GM19240 (cell line): ENCODE measurements at regions not wholly inside any gene's neighbourhood (a gene's known extent, or its start where the extent isn't known, plus 50 kb on each side); places are given as distances from the start of the nearest gene placed in this dataset.
"Not testable (repeated sequence)": the region's sequence is repeated elsewhere in the genome, so short reads cannot be mapped to it uniquely, and the experiment has no call there.

ENCODE experiments used
- DNase-seq: peaks from one replicate; pipeline ENCODE4 v3.0.0; 2011; ENCODE audit warnings: low spot score; ENCODE audit not compliant: insufficient read length

GRCh38 chr15:44849701-44850403, 106.6 kb upstream of the TERB2 start:
- not testable (repeated sequence) for DNase-seq

- not testable (repeated sequence) for DNase-seq
Observed at GRCh38 chr15:44853304-44853950, 103.1 kb upstream of the TERB2 start.

DNA sequence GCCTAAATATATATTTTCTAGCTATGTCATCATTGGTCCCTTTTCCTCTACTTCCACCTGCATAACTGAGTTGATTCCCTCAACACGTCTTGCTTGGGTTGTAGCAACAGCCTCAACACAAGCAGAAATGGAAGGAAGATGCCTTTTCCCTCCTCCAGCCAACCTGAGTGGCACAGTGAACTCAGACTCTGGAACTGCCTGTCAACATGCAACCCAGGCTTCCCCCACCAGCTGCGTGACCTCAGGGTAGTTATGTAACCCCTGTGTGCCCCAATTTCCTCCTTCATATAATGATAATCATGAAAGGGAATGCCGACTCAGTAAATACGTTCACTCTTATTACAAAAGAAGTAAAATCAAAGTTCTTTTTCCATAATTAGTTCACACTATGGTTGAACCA, 101.8 kb upstream of the TERB2 start:
- not testable (repeated sequence) for DNase-seq

DNA sequence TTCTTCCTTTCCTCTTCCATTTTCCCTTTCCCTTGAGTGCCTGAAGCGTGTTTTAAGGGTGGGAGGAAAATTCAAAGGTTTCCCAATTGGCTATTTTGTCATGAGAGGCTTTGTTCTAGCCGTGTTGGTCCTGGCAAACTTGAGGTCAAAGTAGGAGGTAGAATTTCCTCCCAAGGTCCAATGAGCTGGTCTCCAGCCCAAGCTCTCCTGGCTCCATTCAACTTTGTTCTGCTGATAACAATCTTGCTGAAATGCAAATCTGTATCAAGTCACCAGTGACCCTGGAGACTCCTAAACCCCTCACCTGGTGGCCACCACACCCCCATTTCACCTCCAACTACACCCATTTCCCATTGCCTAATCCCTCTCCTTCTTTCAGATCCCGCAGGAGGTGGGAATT, 100.2 kb upstream of the TERB2 start:
- DNase-seq, result not testable (repeated sequence)

GRCh38 chr15:44857164-44857710, 99.2 kb upstream of the TERB2 start:
- not testable (repeated sequence) for DNase-seq

GRCh38 chr15:44859088-44859487, 97.4 kb upstream of the TERB2 start:
- not testable (repeated sequence) for DNase-seq

- DNase-seq, result not testable (repeated sequence)
Observed at GRCh38 chr15:44860168-44860567, 96.3 kb upstream of the TERB2 start.

DNA sequence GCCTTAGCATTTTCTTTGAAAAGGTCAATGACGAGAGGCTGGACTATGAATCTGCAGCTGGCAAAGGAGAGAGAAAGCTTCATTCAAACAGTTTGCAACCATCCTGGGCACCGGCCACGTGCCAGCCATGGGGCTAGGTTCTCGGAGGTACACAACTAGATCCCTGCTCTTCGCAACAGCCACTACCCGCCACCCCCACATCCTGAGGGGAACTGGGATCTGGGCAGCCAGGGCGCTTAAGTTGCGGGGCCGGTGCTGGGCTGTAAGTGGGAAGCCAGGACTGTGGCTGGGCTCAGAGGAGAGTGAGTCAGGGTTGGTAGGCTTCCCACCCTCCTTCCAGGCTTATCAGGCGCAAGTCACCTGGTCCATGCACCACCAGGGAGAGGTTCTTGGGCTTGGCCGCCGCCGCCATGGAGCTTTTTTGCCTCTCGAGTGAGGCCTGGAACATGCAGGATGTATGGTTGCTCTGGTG, 95.0 kb upstream of the TERB2 start:
- DNase-seq, result no peak

- no peak for DNase-seq
Observed at GRCh38 chr15:44861917-44862316, 94.6 kb upstream of the TERB2 start.

DNA sequence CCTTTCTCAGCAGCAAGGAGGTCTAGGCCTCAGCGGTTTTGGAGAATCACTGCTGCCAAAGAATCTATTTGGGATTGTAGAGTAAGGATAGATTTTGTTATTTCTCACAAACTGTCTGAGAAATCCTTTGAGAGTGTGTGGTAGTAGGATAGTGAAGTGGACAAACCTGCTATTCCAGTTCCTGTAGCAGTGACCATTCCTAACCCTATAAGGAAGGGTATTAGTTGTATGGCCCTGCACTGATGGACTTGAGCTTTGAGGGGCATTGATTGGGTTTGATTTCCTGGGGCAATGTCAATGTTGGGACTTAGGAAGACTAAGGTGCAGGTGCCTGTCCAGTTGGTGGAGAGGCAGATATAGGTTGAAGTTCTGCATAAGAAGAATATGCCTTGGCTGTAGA, 93.6 kb upstream of the TERB2 start:
- not testable (repeated sequence) for DNase-seq

DNA sequence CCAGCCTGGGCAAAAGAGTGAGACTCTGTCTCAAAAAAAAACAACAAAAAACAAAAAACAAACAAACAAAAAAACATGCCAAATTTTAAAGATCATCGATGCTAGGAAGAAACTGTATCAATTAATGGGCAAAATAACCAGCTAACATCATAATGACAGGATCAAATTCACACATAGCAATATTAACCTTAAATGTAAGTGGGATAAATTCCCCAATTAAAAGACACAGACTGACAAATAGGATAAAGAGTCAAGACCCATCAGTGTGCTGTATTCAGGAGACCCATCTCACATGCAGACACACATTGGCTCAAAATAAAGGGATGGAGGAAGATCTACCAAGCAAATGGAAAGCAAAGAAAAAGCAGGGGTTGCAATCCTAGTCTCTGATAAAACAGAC, 88.4 kb upstream of the TERB2 start:
- not testable (repeated sequence) for DNase-seq

GRCh38 chr15:44870125-44870524, 86.4 kb upstream of the TERB2 start:
- DNase-seq, result not testable (repeated sequence)

DNA sequence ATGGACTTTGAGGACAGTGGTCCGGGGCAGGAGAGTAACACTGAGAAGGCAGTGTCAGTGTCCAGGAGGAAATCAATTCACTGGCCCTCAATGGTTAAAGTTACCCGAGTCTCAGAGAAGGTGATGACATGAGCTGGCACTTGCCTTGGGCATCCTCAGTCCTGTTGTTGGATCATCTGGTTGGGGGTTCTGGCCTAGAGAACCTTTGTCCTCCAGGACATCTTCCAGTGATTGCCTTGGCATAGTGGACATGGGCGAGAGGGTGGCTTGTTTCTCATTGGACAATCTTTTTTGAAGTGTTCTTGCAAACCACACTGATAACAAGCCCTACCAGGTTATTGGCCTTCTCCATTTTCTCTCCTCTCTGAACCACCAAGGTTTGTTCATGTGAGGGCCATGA, 83.4 kb upstream of the TERB2 start:
- DNase-seq, result no peak

GRCh38 chr15:44879066-44879465, 77.4 kb upstream of the TERB2 start:
- no peak for DNase-seq

DNA sequence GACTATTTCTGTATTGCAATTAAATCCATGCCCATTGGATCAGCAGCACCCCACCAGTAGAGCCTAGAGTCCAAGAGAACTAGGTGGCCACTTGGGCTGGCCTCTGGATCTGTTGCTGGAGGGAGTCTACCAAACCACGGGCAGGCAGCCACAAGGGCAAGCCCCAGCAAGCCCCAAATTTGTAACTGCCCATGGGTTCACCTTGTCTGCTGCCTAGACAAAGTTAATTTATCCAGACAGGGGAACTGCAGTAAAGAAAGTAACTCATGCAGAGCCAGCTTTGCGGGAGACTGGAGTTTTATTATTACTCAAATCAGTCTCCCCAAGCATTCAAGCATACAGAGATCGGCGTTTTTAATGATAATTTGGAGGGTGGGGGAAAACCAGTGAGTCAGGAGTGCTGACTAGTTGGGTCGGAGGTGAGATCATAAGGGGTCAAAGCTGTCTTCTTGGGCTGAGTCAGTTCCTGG, 74.0 kb upstream of the TERB2 start:
- peak; percentile 2 for DNase-seq

DNA sequence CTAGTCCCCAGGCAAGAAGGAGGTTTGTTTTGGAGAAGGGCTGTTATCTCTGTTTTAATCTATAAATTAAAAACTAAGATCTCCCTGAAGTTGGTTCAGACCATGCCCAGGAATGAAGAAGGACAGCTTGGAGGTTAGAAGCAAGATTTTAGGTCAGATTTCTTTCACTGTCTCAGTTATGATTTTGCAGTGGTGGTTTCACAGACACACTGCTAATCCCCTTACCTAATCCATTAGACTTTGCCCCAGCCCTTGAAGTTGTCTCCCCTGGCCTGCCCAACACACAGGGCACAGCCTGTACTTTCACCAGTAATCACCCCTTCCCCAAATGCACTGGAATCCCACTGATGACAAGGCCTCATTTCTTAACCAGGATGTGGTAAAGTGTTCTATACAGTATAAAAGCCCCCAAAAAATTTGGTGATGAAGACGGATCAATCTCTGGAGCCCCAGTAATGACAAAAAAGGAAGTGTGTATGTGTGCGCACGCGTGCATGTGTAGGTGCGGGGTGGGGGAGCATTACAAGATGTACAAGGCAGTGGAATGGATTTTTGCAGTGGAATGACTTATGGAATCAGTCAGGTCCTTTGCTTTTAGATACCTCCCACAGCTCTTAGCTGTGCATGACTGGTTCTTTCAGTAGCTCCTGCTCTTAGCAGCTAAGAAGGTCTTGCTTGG, 73.1 kb upstream of the TERB2 start:
- no peak for DNase-seq

DNA sequence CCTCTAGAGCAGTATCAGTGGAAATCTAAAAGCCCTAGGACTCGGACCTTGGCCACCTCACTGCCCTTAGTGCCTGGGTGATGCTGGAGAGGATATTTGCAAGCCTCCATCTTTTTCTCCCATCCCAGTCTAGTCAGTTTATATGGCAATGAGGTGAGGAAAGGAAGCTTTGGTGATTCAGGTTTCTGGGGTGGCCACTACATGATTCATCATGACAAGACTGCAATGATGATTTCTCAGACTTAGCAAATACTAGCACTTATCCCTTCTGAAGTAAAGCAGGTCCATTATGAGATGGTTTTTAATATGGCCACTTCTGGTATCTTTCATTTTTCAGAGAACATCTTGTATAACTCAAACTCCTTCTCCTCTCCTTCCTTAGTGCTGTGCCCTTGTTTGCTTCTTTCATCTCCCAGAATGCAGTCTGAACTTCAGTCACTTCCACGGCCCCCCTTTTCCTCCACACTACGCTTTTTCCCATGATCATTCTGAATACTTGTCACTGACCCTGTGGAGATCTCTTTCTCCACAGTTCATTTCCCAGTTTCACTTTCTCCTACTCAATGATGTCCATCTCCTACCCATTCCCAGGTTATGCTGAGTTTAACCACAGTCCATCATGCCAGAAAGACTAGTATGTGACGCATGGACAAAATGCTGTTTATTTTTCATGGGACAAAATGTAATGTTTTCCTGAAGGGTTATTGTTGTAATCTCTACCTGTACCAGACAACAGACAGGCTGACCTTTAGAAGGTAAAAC, 57.4 kb upstream of the TERB2 start:
- not testable (repeated sequence) for DNase-seq

GRCh38 chr15:44899775-44900174, 56.7 kb upstream of the TERB2 start:
- not testable (repeated sequence) for DNase-seq

DNA sequence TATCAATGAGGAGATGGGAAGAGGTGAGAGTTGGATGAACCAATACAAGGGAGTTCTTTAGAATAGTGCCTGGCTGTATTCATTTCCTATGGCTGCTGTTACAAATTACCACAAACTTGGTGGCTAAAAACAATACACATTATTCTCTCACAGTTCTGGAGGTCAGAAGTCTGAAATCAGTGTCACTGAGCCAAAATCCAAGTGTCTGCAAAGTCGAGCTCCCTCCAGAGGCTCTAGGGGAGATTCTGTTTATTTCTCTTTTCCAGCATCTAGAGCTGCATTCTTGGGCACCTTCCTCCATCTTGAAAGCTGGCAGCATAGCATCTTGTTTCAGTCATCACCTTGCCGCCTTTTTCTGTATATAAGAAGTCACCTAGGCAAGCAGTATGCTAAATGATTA, 55.7 kb upstream of the TERB2 start:
- not testable (repeated sequence) for DNase-seq

DNA sequence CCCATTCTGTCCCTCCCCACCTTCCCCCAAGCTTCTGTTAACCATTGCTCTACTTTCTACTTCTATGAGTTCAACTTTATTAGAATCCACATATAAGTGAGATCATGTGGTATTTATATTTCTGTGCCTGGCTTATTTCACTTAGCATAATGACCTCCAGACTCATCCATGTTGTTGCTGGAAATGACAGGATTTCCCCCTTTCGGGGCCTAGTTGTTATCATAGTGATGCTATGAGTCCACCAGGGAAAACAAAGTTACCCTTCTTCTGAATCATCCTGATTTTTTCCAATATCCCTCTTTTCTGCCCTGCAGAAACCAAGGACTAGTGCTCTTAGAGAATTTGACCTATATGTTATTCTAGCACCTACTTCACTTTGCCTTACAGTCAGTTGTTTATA, 53.2 kb upstream of the TERB2 start:
- not testable (repeated sequence) for DNase-seq
